ENCODE measurements at regions not wholly inside any gene's neighbourhood (a gene's known extent, or its start where the extent isn't known, plus 50 kb on each side); places are given as distances from the start of the nearest gene placed in this dataset.

- no peak for TF ChIP-seq FOSL2 (IDR thresholded peaks at IDR 0.05; ENCODE audit: borderline replicate concordance, low read depth)
- TF ChIP-seq USF1 (IDR thresholded peaks at IDR 0.05; ENCODE audit: borderline replicate concordance, low read depth) = no peak
- no peak for TF ChIP-seq YY1 (IDR thresholded peaks at IDR 0.05; ENCODE audit: low read depth)
- TF ChIP-seq, protein P1, sequence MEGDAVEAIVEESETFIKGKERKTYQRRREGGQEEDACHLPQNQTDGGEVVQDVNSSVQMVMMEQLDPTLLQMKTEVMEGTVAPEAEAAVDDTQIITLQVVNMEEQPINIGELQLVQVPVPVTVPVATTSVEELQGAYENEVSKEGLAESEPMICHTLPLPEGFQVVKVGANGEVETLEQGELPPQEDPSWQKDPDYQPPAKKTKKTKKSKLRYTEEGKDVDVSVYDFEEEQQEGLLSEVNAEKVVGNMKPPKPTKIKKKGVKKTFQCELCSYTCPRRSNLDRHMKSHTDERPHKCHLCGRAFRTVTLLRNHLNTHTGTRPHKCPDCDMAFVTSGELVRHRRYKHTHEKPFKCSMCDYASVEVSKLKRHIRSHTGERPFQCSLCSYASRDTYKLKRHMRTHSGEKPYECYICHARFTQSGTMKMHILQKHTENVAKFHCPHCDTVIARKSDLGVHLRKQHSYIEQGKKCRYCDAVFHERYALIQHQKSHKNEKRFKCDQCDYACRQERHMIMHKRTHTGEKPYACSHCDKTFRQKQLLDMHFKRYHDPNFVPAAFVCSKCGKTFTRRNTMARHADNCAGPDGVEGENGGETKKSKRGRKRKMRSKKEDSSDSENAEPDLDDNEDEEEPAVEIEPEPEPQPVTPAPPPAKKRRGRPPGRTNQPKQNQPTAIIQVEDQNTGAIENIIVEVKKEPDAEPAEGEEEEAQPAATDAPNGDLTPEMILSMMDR (IDR thresholded peaks at IDR 0.05) = no peak
- TF ChIP-seq, protein P2, sequence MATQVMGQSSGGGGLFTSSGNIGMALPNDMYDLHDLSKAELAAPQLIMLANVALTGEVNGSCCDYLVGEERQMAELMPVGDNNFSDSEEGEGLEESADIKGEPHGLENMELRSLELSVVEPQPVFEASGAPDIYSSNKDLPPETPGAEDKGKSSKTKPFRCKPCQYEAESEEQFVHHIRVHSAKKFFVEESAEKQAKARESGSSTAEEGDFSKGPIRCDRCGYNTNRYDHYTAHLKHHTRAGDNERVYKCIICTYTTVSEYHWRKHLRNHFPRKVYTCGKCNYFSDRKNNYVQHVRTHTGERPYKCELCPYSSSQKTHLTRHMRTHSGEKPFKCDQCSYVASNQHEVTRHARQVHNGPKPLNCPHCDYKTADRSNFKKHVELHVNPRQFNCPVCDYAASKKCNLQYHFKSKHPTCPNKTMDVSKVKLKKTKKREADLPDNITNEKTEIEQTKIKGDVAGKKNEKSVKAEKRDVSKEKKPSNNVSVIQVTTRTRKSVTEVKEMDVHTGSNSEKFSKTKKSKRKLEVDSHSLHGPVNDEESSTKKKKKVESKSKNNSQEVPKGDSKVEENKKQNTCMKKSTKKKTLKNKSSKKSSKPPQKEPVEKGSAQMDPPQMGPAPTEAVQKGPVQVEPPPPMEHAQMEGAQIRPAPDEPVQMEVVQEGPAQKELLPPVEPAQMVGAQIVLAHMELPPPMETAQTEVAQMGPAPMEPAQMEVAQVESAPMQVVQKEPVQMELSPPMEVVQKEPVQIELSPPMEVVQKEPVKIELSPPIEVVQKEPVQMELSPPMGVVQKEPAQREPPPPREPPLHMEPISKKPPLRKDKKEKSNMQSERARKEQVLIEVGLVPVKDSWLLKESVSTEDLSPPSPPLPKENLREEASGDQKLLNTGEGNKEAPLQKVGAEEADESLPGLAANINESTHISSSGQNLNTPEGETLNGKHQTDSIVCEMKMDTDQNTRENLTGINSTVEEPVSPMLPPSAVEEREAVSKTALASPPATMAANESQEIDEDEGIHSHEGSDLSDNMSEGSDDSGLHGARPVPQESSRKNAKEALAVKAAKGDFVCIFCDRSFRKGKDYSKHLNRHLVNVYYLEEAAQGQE (IDR thresholded peaks at IDR 0.05; ENCODE audit: low read depth, low read length) = no peak
- TF ChIP-seq, protein P3, sequence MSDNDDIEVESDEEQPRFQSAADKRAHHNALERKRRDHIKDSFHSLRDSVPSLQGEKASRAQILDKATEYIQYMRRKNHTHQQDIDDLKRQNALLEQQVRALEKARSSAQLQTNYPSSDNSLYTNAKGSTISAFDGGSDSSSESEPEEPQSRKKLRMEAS (IDR thresholded peaks at IDR 0.05; ENCODE audit: low read depth) = no peak
- no peak for TF ChIP-seq TCF12 (IDR thresholded peaks at IDR 0.05)
- TF ChIP-seq, protein P4, sequence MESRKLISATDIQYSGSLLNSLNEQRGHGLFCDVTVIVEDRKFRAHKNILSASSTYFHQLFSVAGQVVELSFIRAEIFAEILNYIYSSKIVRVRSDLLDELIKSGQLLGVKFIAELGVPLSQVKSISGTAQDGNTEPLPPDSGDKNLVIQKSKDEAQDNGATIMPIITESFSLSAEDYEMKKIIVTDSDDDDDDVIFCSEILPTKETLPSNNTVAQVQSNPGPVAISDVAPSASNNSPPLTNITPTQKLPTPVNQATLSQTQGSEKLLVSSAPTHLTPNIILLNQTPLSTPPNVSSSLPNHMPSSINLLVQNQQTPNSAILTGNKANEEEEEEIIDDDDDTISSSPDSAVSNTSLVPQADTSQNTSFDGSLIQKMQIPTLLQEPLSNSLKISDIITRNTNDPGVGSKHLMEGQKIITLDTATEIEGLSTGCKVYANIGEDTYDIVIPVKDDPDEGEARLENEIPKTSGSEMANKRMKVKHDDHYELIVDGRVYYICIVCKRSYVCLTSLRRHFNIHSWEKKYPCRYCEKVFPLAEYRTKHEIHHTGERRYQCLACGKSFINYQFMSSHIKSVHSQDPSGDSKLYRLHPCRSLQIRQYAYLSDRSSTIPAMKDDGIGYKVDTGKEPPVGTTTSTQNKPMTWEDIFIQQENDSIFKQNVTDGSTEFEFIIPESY (IDR thresholded peaks at IDR 0.05; ENCODE audit: borderline replicate concordance, low read depth) = no peak
- no peak for TF ChIP-seq FOXM1 (IDR thresholded peaks at IDR 0.05; ENCODE audit: low read depth)
- TF ChIP-seq EZH2phosphoT487 (IDR thresholded peaks at IDR 0.05; ENCODE audit: borderline replicate concordance, low read depth) = no peak
Observed at GRCh38 chr3:159674583-159674982, 314.1 kb upstream of the IL12A start.
